Stomach (tissue), 8 donors: ENCODE measurements at regions not wholly inside any gene's neighbourhood (a gene's known extent, or its start where the extent isn't known, plus 50 kb on each side); places are given as distances from the start of the nearest gene placed in this dataset.
"Not testable (repeated sequence)": the region's sequence is repeated elsewhere in the genome, so short reads cannot be mapped to it uniquely, and the experiment has no call there.

Experiments
- DNase-seq, 2 donors: peaks; one replicate each; pipeline versions ENCODE4 v3.0.0 to v3.0.0-alpha.2; 2013 to 2019
- H3K27ac ChIP-seq, 5 donors: fragments of 200-600 bp in 4 of 5; sonication (generic) in 4 of 5; one replicate each; pipeline ENCODE4 v1.5.1; 2013 to 2019; ENCODE audit warnings: mild to moderate bottlenecking in 1 of 5, moderate library complexity in 1 of 5
- H3K27me3 ChIP-seq, 3 donors: fragments of 200-600 bp; sonication (generic); one replicate each; pipeline ENCODE4 v1.5.1; 2017 to 2019; ENCODE audit warnings: mixed run types in 1 of 3
- H3K36me3 ChIP-seq, 4 donors: fragments of 200-600 bp; sonication (generic); 1 replicate in 3 of 4; 2 replicates in 1 of 4; pipeline ENCODE4 v1.5.1; 2016 to 2019
- H3K4me1 ChIP-seq, 4 donors: fragments of 200-600 bp; sonication (generic); one replicate each; pipeline ENCODE4 v1.5.1; 2016 to 2019
- H3K4me3 ChIP-seq, 4 donors: fragments of 200-600 bp; sonication (generic) in 3 of 4; one replicate each; pipeline ENCODE4 v1.5.1; 2016 to 2019; ENCODE audit warnings: mild to moderate bottlenecking in 1 of 4
- H3K9me3 ChIP-seq, 4 donors: fragments of 200-600 bp; sonication (generic); one replicate each; pipeline ENCODE4 v1.5.1; 2016 to 2019
- CTCF ChIP-seq, 7 experiments: fragments of 450-650 bp in 4 of 7; fragments of 200-600 bp in 3 of 7; sonication (generic) in 3 of 7; IDR thresholded peaks; one replicate each; pipeline ENCODE4 v1.5.1; 2016 to 2019; ENCODE audit warnings: antibody characterized with exemption in 7 of 7, control low read depth in 2 of 7, mild to moderate bottlenecking in 1 of 7
- EP300 ChIP-seq: sonication (generic); formaldehyde crosslinking; IDR thresholded peaks from one replicate; pipeline ENCODE4 v1.6.1; 2017; ENCODE audit warnings: antibody characterized with exemption
- POLR2A ChIP-seq, 4 donors: fragments of 450-650 bp; IDR thresholded peaks; one replicate each; pipeline ENCODE4 v1.6.1; 2016; ENCODE audit warnings: antibody characterized with exemption in 4 of 4, control low read depth in 2 of 4, mild to moderate bottlenecking in 1 of 4, moderate library complexity in 1 of 4
- POLR2AphosphoS5 ChIP-seq, 3 donors: sonication (generic); formaldehyde crosslinking; IDR thresholded peaks; one replicate each; pipeline ENCODE4 v1.6.1; 2016; ENCODE audit warnings: antibody characterized with exemption in 3 of 3
- WGBS, 5 donors: extraction: QIAGEN DNeasy Blood & Tissue Kit in 3 of 5; methylation state at CpG; one replicate each; pipeline versions ENCODE4 v1.1.5 to v1.1.7; 2013 to 2018; 5-methylcytosine and 5-hydroxymethylcytosine counted together
- intact Hi-C: fragments of 100-400 bp; cut with DNase I; formaldehyde crosslinking; loops from one replicate; pipeline ENCODE4 v1.15.1; 2023; ENCODE audit warnings: low total_unique reads
- donor health status: healthy with polysubstance abuse.
- donor health status: Bipolar disorder and iron deficiency.
- donor health status: healthy.

- H3K27ac ChIP-seq, result no peak overlapping the region
- H3K4me1 ChIP-seq, result no peaks in the 10 kb centered on the region
- 69 to 88% (median 73%) methylated on average over 1 of the region's 1 CpG for WGBS, 5 donors
- H3K27me3 ChIP-seq, result no peaks in the 10 kb centered on the region
- TF ChIP-seq POLR2AphosphoS5 (IDR thresholded peaks at IDR 0.05) (no peak), POLR2A (IDR thresholded peaks at IDR 0.05) (no peak), EP300 (no peak), CTCF (IDR thresholded peaks at IDR 0.05) (no peak)
- intact Hi-C loops, result no loop called here
- H3K4me3 ChIP-seq, result no peak overlapping the region
- peaks cover 0 to 35% (median 18%) of the 10 kb centered on the region in 4 donors for H3K9me3 ChIP-seq
- H3K36me3 ChIP-seq, result no peaks in the 10 kb centered on the region
- no peak for DNase-seq
These were observed 338.9 kb downstream of the PTTG2 start for GRCh38 chr4:38298868-38299713.

- H3K27ac ChIP-seq, result no peak overlapping the region
- TF ChIP-seq POLR2A (IDR thresholded peaks at IDR 0.05) (no peak), POLR2AphosphoS5 (IDR thresholded peaks at IDR 0.05) (no peak), EP300 (no peak), CTCF (IDR thresholded peaks at IDR 0.05) (no peak)
- WGBS, 5 donors, result 85 to 100% (median 92%) methylated on average over 2 of the region's 2 CpGs
- intact Hi-C loops, result no loop called here
- peaks cover 0 to 33% (median 13%) of the 10 kb centered on the region in 4 donors for H3K9me3 ChIP-seq
- H3K36me3 ChIP-seq, result no peaks in the 10 kb centered on the region
- no peak overlapping the region for H3K4me3 ChIP-seq
- H3K27me3 ChIP-seq, result no peaks in the 10 kb centered on the region
- no peaks in the 10 kb centered on the region for H3K4me1 ChIP-seq
- DNase-seq, result no peak
These were observed 342.7 kb downstream of the PTTG2 start for GRCh38 chr4:38302910-38303309.

GRCh38 chr4:38304460-38304859 lies 344.3 kb downstream of the PTTG2 start:
- H3K27me3 ChIP-seq, H3K27ac ChIP-seq, DNase-seq, intact Hi-C loops, H3K36me3 ChIP-seq, H3K4me1 ChIP-seq, H3K4me3 ChIP-seq: not testable (repeated sequence)
- 94 to 100% (median 98%) methylated on average over 5 of the region's 5 CpGs for WGBS, 5 donors
- peaks cover 0 to 17% (median 7%) of the 10 kb centered on the region in 4 donors for H3K9me3 ChIP-seq

GRCh38 chr4:38306482-38307071 lies 346.4 kb downstream of the PTTG2 start:
- Histone ChIP-seq H3K4me3 (no peak overlapping the region), H3K9me3 (peaks cover 0 to 12% (median 5%) of the 10 kb centered on the region in 4 donors), H3K4me1 (no peaks in the 10 kb centered on the region), H3K27ac (no peak overlapping the region), H3K36me3 (no peaks in the 10 kb centered on the region), H3K27me3 (no peaks in the 10 kb centered on the region)
- DNase-seq, result peak in 1 of 2 donors; percentile 38
- intact Hi-C loops, result no loop called here
- no peak for TF ChIP-seq EP300
- TF ChIP-seq CTCF (IDR thresholded peaks at IDR 0.05), result no peak
- no peak for TF ChIP-seq POLR2AphosphoS5 (IDR thresholded peaks at IDR 0.05)
- TF ChIP-seq POLR2A (IDR thresholded peaks at IDR 0.05), result no peak
- 27 to 43% (median 35%) methylated on average over 3 of the region's 3 CpGs for WGBS, 5 donors
